ENCODE measurements at regions not wholly inside any gene's neighbourhood (a gene's known extent, or its start where the extent isn't known, plus 50 kb on each side); places are given as distances from the start of the nearest gene placed in this dataset.

- TF ChIP-seq BHLHE40 (IDR thresholded peaks at IDR 0.05; ENCODE audit: borderline replicate concordance) (no peak), NFRKB (IDR thresholded peaks at IDR 0.05) (no peak), L3MBTL2 (conservative IDR thresholded peaks at IDR 0.05) (no peak), LEF1 (IDR thresholded peaks at IDR 0.05; ENCODE audit: borderline replicate concordance) (no peak), ZNF384 (IDR thresholded peaks at IDR 0.05) (no peak), FOXK2 (IDR thresholded peaks at IDR 0.05) (no peak), SUZ12 (IDR thresholded peaks at IDR 0.05) (no peak), FOXM1 (IDR thresholded peaks at IDR 0.05; ENCODE audit: borderline replicate concordance) (no peak), FOXA1 (IDR thresholded peaks at IDR 0.05) (no peak), PKNOX1 (IDR thresholded peaks at IDR 0.05) (no peak), ARNT (IDR thresholded peaks at IDR 0.05) (no peak), SP1 (IDR thresholded peaks at IDR 0.05) (no peak), CTBP1 (IDR thresholded peaks at IDR 0.05; ENCODE audit: borderline replicate concordance) (no peak), TARDBP (IDR thresholded peaks at IDR 0.05) (no peak), ELF4 (IDR thresholded peaks at IDR 0.05) (no peak), HDGF (IDR thresholded peaks at IDR 0.05; ENCODE audit: borderline replicate concordance) (no peak)
- CTCF ChIA-PET: no interaction called here
- POLR2A ChIA-PET: no interaction called here
- DNase-seq (ENCODE audit: extremely low spot score): no peak
Observed at GRCh38 chr2:75986617-75987016, 275.9 kb upstream of the GCFC2 start.

DNA sequence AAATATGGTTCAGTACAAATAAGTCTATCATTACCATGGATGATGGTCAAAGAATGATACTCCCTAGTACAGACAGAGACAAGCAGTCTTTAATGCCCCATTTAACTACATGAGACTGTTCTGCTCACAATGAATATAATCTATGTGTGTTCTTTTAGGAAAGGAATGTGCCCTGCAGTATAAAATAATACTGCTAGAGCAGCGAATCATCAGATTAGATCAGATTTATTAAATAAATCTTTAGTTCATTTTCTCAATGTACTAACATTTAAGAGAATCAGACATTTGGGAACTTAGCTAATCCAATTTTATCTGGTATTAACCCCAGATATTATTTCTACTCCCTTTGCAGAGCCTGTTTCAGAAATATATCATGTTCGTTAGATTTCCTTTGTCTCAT is 272.0 kb upstream of the GCFC2 start:
- CTCF ChIA-PET: no interaction called here
- no peak for TF ChIP-seq ARNT (IDR thresholded peaks at IDR 0.05)
- no peak for TF ChIP-seq BHLHE40 (IDR thresholded peaks at IDR 0.05; ENCODE audit: borderline replicate concordance)
- TF ChIP-seq FOXM1 (IDR thresholded peaks at IDR 0.05; ENCODE audit: borderline replicate concordance): no peak
- no peak for TF ChIP-seq FOXK2 (IDR thresholded peaks at IDR 0.05)
- no peak for TF ChIP-seq SUZ12 (IDR thresholded peaks at IDR 0.05)
- no peak for TF ChIP-seq TARDBP (IDR thresholded peaks at IDR 0.05)
- no peak for TF ChIP-seq HDGF (IDR thresholded peaks at IDR 0.05; ENCODE audit: borderline replicate concordance)
- no peak for TF ChIP-seq PKNOX1 (IDR thresholded peaks at IDR 0.05)
- no peak for TF ChIP-seq SP1 (IDR thresholded peaks at IDR 0.05)
- no peak for TF ChIP-seq CTBP1 (IDR thresholded peaks at IDR 0.05; ENCODE audit: borderline replicate concordance)
- TF ChIP-seq L3MBTL2 (conservative IDR thresholded peaks at IDR 0.05): no peak
- no peak for TF ChIP-seq ZNF384 (IDR thresholded peaks at IDR 0.05)
- no peak for TF ChIP-seq FOXA1 (IDR thresholded peaks at IDR 0.05)
- no peak for TF ChIP-seq LEF1 (IDR thresholded peaks at IDR 0.05; ENCODE audit: borderline replicate concordance)
- no peak for TF ChIP-seq ELF4 (IDR thresholded peaks at IDR 0.05)
- TF ChIP-seq NFRKB (IDR thresholded peaks at IDR 0.05): no peak
- POLR2A ChIA-PET: no interaction called here
- no peak for DNase-seq (ENCODE audit: extremely low spot score)

GRCh38 chr2:75964646-75965045 is 253.9 kb upstream of the GCFC2 start:
- DNase-seq (ENCODE audit: extremely low spot score): no peak
- ChIA-PET POLR2A (no interaction called here), CTCF (no interaction called here)
- TF ChIP-seq HDGF (IDR thresholded peaks at IDR 0.05; ENCODE audit: borderline replicate concordance): no peak
- TF ChIP-seq ARNT (IDR thresholded peaks at IDR 0.05): no peak
- no peak for TF ChIP-seq FOXA1 (IDR thresholded peaks at IDR 0.05)
- TF ChIP-seq FOXM1 (IDR thresholded peaks at IDR 0.05; ENCODE audit: borderline replicate concordance): no peak
- no peak for TF ChIP-seq FOXK2 (IDR thresholded peaks at IDR 0.05)
- no peak for TF ChIP-seq NFRKB (IDR thresholded peaks at IDR 0.05)
- no peak for TF ChIP-seq LEF1 (IDR thresholded peaks at IDR 0.05; ENCODE audit: borderline replicate concordance)
- TF ChIP-seq CTBP1 (IDR thresholded peaks at IDR 0.05; ENCODE audit: borderline replicate concordance): no peak
- no peak for TF ChIP-seq ZNF384 (IDR thresholded peaks at IDR 0.05)
- TF ChIP-seq L3MBTL2 (conservative IDR thresholded peaks at IDR 0.05): no peak
- TF ChIP-seq TARDBP (IDR thresholded peaks at IDR 0.05): no peak
- no peak for TF ChIP-seq PKNOX1 (IDR thresholded peaks at IDR 0.05)
- no peak for TF ChIP-seq SP1 (IDR thresholded peaks at IDR 0.05)
- TF ChIP-seq ELF4 (IDR thresholded peaks at IDR 0.05): no peak
- TF ChIP-seq SUZ12 (IDR thresholded peaks at IDR 0.05): no peak
- TF ChIP-seq BHLHE40 (IDR thresholded peaks at IDR 0.05; ENCODE audit: borderline replicate concordance): no peak

GRCh38 chr2:75960472-75961009 is 249.8 kb upstream of the GCFC2 start:
- ChIA-PET POLR2A (no interaction called here), CTCF (no interaction called here)
- TF ChIP-seq FOXK2 (IDR thresholded peaks at IDR 0.05) (no peak), SUZ12 (IDR thresholded peaks at IDR 0.05) (no peak), ARNT (IDR thresholded peaks at IDR 0.05) (no peak), HDGF (IDR thresholded peaks at IDR 0.05; ENCODE audit: borderline replicate concordance) (no peak), ELF4 (IDR thresholded peaks at IDR 0.05) (no peak), TARDBP (IDR thresholded peaks at IDR 0.05) (no peak), BHLHE40 (IDR thresholded peaks at IDR 0.05; ENCODE audit: borderline replicate concordance) (no peak), FOXM1 (IDR thresholded peaks at IDR 0.05; ENCODE audit: borderline replicate concordance) (no peak), NFRKB (IDR thresholded peaks at IDR 0.05) (no peak), LEF1 (IDR thresholded peaks at IDR 0.05; ENCODE audit: borderline replicate concordance) (no peak), L3MBTL2 (conservative IDR thresholded peaks at IDR 0.05) (no peak), ZNF384 (IDR thresholded peaks at IDR 0.05) (no peak), PKNOX1 (IDR thresholded peaks at IDR 0.05) (no peak), FOXA1 (IDR thresholded peaks at IDR 0.05) (no peak), CTBP1 (IDR thresholded peaks at IDR 0.05; ENCODE audit: borderline replicate concordance) (no peak)
- DNase-seq (ENCODE audit: extremely low spot score): no peak

GRCh38 chr2:75959724-75960471 is 249.2 kb upstream of the GCFC2 start:
- CTCF ChIA-PET: no interaction called here
- TF ChIP-seq NFRKB (IDR thresholded peaks at IDR 0.05) (no peak), FOXM1 (IDR thresholded peaks at IDR 0.05; ENCODE audit: borderline replicate concordance) (no peak), LEF1 (IDR thresholded peaks at IDR 0.05; ENCODE audit: borderline replicate concordance) (no peak), FOXK2 (IDR thresholded peaks at IDR 0.05) (no peak)
- no peak for DNase-seq (ENCODE audit: extremely low spot score)
- POLR2A ChIA-PET: no interaction called here
